CD4-positive, alpha-beta T cell (primary cell): ENCODE measurements at regions not wholly inside any gene's neighbourhood (a gene's known extent, or its start where the extent isn't known, plus 50 kb on each side); places are given as distances from the start of the nearest gene placed in this dataset.

ENCODE experiments used
- ATAC-seq: fragments of 200-7000 bp; cut with Tn5 transposase; one replicate; pipeline ENCODE4 v1.10.0; 2022; ENCODE audit warnings: mild to moderate bottlenecking; ENCODE audit not compliant: poor library complexity
- CTCF ChIA-PET: fragments of 350-600 bp; sonication (Branson Sonifier 250); formaldehyde crosslinking; loops from one replicate; lab custom pipeline; 2021; ENCODE audit warnings: antibody characterized with exemption, inconsistent platforms; lab: Charles Lee
- POLR2A ChIA-PET: fragments of 350-600 bp; sonication (Branson Sonifier 250); formaldehyde crosslinking; loops from one replicate; lab custom pipeline; 2021; ENCODE audit warnings: antibody characterized with exemption, inconsistent platforms; lab: Charles Lee
- DNase-seq, 14 experiments: peaks; one replicate each; pipeline ENCODE4 v3.0.0-alpha.2; 2013 to 2020; ENCODE audit warnings: mixed read lengths in 2 of 14
- H3K27ac ChIP-seq, 2 donors: one replicate each; pipeline versions ENCODE4 v1.5.1 to v1.7.0; 2013; ENCODE audit warnings: low read length in 2 of 2, low read depth in 1 of 2, mild to moderate bottlenecking in 1 of 2
- H3K27me3 ChIP-seq, 2 experiments: 1 replicate in 1 of 2; 2 replicates in 1 of 2; pipeline versions ENCODE4 v1.6.1 to v1.7.0; 2013; ENCODE audit warnings: low read length in 2 of 2, control low read depth in 1 of 2, mild to moderate bottlenecking in 1 of 2, moderate library complexity in 1 of 2; ENCODE audit not compliant: insufficient read depth in 2 of 2, control insufficient read depth in 1 of 2
- H3K36me3 ChIP-seq: one replicate; pipeline ENCODE4 v1.6.1; 2013; ENCODE audit warnings: low read length, control low read depth; ENCODE audit not compliant: insufficient read depth
- H3K4me1 ChIP-seq: one replicate; pipeline ENCODE4 v1.6.1; 2013; ENCODE audit warnings: low read length, control low read depth; ENCODE audit not compliant: insufficient read depth
- H3K4me3 ChIP-seq: one replicate; pipeline ENCODE4 v1.5.1; 2013; ENCODE audit warnings: mild to moderate bottlenecking, low read length, moderate library complexity
- H3K9me3 ChIP-seq, 2 experiments: 1 replicate in 1 of 2; 2 replicates in 1 of 2; pipeline versions ENCODE4 v1.6.1 to v1.7.0; 2013; ENCODE audit warnings: low read length in 2 of 2, mild to moderate bottlenecking in 2 of 2, control low read depth in 1 of 2, moderate library complexity in 1 of 2; ENCODE audit not compliant: control insufficient read depth in 1 of 2, insufficient read depth in 1 of 2
- H3K27ac Mint-ChIP-seq: one replicate; pipeline ENCODE4 v1.8.0; 2020; ENCODE audit warnings: mixed read lengths
- H3K27me3 Mint-ChIP-seq: one replicate; pipeline ENCODE4 v1.8.0; 2021; ENCODE audit warnings: mixed read lengths
- H3K36me3 Mint-ChIP-seq: one replicate; pipeline ENCODE4 v1.8.0; 2021; ENCODE audit warnings: low read depth, mixed read lengths
- H3K4me1 Mint-ChIP-seq: one replicate; pipeline ENCODE4 v1.8.0; 2021; ENCODE audit warnings: low read depth, mixed read lengths
- H3K4me3 Mint-ChIP-seq: one replicate; pipeline ENCODE4 v1.8.0; 2020; ENCODE audit warnings: mild to moderate bottlenecking, mixed read lengths
- H3K9me3 Mint-ChIP-seq: one replicate; pipeline ENCODE4 v1.8.0; 2020; ENCODE audit warnings: mixed read lengths
- CTCF ChIP-seq: fragments of 200-600 bp; IDR thresholded peaks from one replicate; pipeline ENCODE4 v1.8.0; 2022; ENCODE audit warnings: antibody characterized with exemption, mild to moderate bottlenecking
- intact Hi-C, 2 experiments: fragments of 100-400 bp; cut with DNase I in 1 of 2; cut with micrococcal nuclease in 1 of 2; formaldehyde crosslinking; loops; one replicate each; pipeline versions ENCODE4 v1.15.1 to v1.9.0; 2023 to 2025; cut with DNase I, micrococcal nuclease

GRCh38 chr6:12555267-12555666 lies 161.3 kb upstream of the PHACTR1 start:
- DNase-seq: no peak
- H3K9me3 Mint-ChIP-seq: no peaks in the 10 kb centered on the region
- H3K27ac ChIP-seq: no peak overlapping the region
- no peaks in the 10 kb centered on the region for H3K27me3 ChIP-seq
- no peak overlapping the region for H3K4me3 ChIP-seq
- ChIA-PET POLR2A (no interaction called here), CTCF (no interaction called here)
- no peaks in the 10 kb centered on the region for H3K9me3 ChIP-seq
- no peaks in the 10 kb centered on the region for H3K36me3 ChIP-seq
- TF ChIP-seq CTCF: no peak
- no peak overlapping the region for H3K27ac Mint-ChIP-seq
- no peaks in the 10 kb centered on the region for H3K4me1 ChIP-seq
- H3K4me3 Mint-ChIP-seq: no peak overlapping the region
- ATAC-seq: no peak
- H3K36me3 Mint-ChIP-seq: no peaks in the 10 kb centered on the region
- H3K4me1 Mint-ChIP-seq: no peaks in the 10 kb centered on the region
- intact Hi-C loops: no loop called here
- peaks cover 4% of the 10 kb centered on the region for H3K27me3 Mint-ChIP-seq

DNA sequence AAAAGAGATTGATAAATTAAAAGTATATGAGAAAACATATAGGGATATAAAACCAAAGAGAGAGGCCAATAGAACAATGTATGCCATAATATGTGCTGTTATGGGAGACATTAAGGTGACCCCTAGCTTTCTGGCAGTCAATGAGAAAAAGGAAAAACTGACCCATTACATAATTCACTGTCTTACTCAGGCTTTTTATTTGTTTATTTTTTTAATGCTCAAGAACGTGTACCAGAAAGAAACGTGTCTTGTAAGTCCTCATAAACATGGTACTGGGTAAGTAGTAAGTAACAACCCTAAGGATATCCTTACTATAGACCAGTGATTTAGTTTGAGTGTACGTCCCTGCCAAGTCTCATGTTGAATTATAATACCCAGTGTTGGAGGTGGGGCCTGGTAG lies 160.8 kb upstream of the PHACTR1 start:
- H3K27ac Mint-ChIP-seq: no peak overlapping the region
- peaks cover 4% of the 10 kb centered on the region for H3K27me3 Mint-ChIP-seq
- H3K36me3 Mint-ChIP-seq: no peaks in the 10 kb centered on the region
- no peak overlapping the region for H3K4me3 ChIP-seq
- H3K4me3 Mint-ChIP-seq: no peak overlapping the region
- no peaks in the 10 kb centered on the region for H3K4me1 ChIP-seq
- no peaks in the 10 kb centered on the region for H3K4me1 Mint-ChIP-seq
- H3K27me3 ChIP-seq: no peaks in the 10 kb centered on the region
- no peak for TF ChIP-seq CTCF
- ATAC-seq: no peak
- H3K27ac ChIP-seq: no peak overlapping the region
- H3K9me3 ChIP-seq: no peaks in the 10 kb centered on the region
- peaks cover 3% of the 10 kb centered on the region for H3K9me3 Mint-ChIP-seq
- intact Hi-C loops: no loop called here
- no peaks in the 10 kb centered on the region for H3K36me3 ChIP-seq
- DNase-seq: no peak
- ChIA-PET CTCF (no interaction called here), POLR2A (no interaction called here)

DNA sequence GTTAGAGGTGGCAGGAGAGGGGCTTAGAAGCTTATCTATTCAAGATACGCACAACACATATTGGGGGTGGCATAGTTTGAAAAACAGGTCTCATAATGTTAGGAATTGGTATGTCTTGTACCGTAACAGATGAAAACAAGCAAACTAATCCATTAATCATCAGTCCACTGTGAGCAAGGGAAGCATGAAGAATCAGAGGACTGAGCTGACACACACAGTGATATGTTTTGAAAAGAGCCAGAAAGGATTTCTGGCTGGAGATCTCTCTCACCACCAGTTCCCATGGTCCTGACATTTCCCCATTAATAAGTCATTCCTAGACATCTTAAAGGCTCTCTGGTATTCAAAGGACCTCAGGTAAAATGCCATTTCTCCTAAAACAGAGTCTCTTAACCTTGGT lies 158.8 kb upstream of the PHACTR1 start:
- H3K27ac Mint-ChIP-seq: no peak overlapping the region
- Histone ChIP-seq H3K27me3 (no peaks in the 10 kb centered on the region), H3K4me3 (no peak overlapping the region), H3K36me3 (no peaks in the 10 kb centered on the region), H3K4me1 (no peaks in the 10 kb centered on the region), H3K9me3 (no peaks in the 10 kb centered on the region), H3K27ac (no peak overlapping the region)
- peaks cover 5% of the 10 kb centered on the region for H3K9me3 Mint-ChIP-seq
- no peak for TF ChIP-seq CTCF
- ChIA-PET CTCF (no interaction called here), POLR2A (interaction anchor here (0.6 kb wide), 1 partner anchor 120 kb away, joined by 3 read pairs; no protein-coding TSS in a partner anchor)
- no peak for ATAC-seq
- peaks cover 4% of the 10 kb centered on the region for H3K27me3 Mint-ChIP-seq
- no peak for DNase-seq
- H3K36me3 Mint-ChIP-seq: no peaks in the 10 kb centered on the region
- H3K4me3 Mint-ChIP-seq: no peak overlapping the region
- H3K4me1 Mint-ChIP-seq: no peaks in the 10 kb centered on the region
- intact Hi-C loops: no loop called here
